Stimulated activated naive CD8-positive, alpha-beta T cell treated with anti-CD3 and anti-CD28 coated beads, Interleukin-15, Interleukin-2, amounts not matched to agents 100 U/mL and 50 U/mL, for 24 hours (primary cell): ENCODE measurements at regions not wholly inside any gene's neighbourhood (a gene's known extent, or its start where the extent isn't known, plus 50 kb on each side); places are given as distances from the start of the nearest gene placed in this dataset.
"Not testable (repeated sequence)": the region's sequence is repeated elsewhere in the genome, so short reads cannot be mapped to it uniquely, and the experiment has no call there.

Source experiments
- ATAC-seq: fragments of 150-1000 bp; cut with Tn5 transposase; one replicate; pipeline ENCODE4 v1.10.0; 2021
- DNase-seq: peaks from one replicate; pipeline ENCODE4 v3.0.0; 2021

DNA sequence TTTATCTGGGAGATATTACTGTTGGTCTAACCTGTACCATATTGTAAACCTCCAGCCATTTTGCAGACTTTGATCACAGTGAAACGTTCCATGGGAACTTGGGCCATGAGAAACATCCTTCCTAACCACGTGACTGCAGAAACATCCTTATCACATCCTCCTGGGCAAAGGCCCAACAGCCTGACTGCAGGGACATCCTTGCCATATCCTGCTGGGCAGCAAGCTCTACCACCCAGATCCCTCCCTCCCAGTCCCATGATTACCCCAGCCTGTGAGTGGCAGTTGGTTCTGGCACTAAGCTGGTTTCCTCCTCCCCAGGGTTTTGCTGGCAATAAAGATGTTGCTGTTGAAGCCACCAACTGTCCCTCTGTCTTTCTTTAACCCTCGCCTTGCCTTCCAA, 201.2 kb downstream of the POTEC start:
- not testable (repeated sequence) for ATAC-seq, DNase-seq

GRCh38 chr18:14336017-14336416, 203.8 kb upstream of the ZNF519 start:
- ATAC-seq, DNase-seq: not testable (repeated sequence)

DNA sequence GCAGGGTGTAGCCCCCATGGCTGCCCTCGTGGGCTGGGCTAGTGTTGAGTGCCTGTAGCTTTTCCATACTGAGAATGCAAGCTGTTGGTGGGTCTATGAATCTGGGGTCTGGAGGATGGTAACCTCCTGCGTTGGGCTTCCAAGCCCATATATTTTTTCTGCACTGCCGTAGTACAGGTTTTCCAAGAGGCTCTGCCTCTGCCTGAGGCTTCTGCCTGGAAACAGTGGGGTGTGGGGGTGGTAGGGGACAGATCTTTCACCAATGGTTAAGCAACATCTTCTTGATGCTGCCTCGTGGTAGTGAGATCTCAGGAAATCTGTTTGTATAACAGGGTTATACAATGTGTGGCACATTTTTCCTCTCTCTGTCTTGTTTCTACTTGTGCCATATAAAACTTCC, 189.0 kb upstream of the ZNF519 start:
- ATAC-seq, DNase-seq: not testable (repeated sequence)

DNA sequence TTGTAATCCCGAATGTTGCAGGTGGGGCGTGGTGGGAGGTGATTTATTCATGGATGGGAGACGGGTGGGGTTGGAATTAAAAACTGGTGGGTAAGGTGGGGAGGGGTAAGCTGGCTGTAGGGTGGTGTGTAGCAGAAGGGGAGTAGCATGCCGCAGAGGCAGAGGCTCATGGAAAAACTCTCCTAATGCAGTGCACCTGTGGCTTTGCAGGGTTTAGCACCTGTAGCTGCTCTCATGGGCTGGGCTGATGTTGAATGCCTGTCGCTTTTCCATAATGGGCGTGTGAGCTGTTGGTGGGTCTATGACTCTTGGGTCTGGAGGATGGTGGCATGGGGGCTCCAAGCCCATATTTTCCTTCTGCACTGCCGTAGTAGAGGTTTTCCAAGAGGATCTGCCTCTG, 169.0 kb upstream of the ZNF519 start:
- not testable (repeated sequence) for DNase-seq, ATAC-seq

GRCh38 chr18:14295081-14295480, 162.8 kb upstream of the ZNF519 start:
- ATAC-seq, result not testable (repeated sequence)

GRCh38 chr18:14285053-14285452, 152.8 kb upstream of the ZNF519 start:
- ATAC-seq, result no peak
- DNase-seq, result no peak

More at GRCh38 chr18:14295081-14295480, 162.8 kb upstream of the ZNF519 start:
- DNase-seq, result not testable (repeated sequence)

GRCh38 chr18:14275391-14275790, 143.2 kb upstream of the ZNF519 start:
- DNase-seq, ATAC-seq: not testable (repeated sequence)

DNA sequence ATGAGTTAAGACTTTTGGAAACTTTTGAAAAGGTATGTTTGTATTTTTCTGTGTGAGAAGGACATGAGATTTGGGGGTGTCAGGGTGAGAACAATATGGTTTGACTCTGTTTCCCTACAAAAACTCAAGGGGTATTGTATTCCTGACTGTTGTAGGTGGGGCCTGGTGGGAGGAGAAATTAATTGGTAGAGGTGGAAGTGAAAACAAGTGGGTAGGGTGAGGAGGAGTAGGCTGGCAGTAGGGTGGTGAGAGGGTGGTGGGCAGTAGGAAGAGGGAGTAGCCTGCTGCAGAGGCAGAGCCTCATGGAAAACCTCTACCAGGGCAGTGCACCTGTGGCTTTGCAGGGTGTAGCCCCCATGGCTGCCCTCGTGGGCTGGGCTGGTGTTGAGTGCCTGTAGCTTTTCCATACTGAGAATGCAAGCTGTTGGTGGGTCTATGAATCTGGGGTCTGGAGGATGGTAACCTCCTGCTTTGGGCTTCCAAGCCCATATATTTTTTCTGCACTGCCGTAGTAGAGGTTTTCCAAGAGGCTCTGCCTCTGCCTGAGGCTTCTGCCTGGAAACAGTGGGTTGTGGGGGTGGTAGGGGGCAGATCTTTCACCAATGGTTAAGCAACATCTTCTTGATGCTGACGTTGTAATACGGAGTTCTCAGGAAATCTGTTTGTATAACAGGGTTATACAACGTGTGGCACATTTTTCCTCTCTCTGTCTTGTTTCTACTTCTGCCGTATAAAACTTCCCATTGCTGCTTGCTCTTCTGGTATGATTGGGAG, 133.6 kb upstream of the ZNF519 start:
- DNase-seq, ATAC-seq: not testable (repeated sequence)

- not testable (repeated sequence) for ATAC-seq, DNase-seq
These were observed 130.6 kb upstream of the ZNF519 start for GRCh38 chr18:14262786-14263185.

DNA sequence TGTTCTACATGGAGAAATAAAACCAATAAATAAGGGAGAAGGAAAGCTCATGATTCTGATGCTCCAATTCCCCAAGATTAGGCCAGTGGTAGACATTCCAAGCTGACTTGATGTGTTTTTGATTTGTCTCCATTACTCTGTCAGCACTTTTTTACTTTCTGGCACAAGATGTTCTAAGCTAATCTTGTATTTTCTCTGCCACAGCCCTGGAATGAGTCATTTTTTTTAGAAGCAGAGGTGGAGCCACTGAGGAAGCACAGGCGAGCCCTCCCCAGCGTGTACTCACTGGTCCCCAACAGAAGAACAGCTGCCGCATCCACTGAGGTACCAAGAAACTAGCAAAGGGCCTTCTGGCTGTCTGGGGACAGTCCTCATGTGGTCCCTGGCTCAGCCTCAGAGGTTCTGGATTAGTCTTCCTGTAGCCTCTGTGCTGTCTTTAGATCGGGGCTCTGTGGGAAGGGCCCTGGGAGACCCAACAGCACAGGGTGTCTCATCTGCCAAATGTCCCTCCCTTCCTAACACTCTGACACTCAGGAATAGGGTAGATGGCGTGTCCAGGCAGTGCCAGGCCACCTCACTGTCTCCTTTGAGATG, 117.9 kb upstream of the ZNF519 start:
- DNase-seq, result not testable (repeated sequence)

GRCh38 chr18:14239224-14239623, 107.0 kb upstream of the ZNF519 start:
- DNase-seq, ATAC-seq: not testable (repeated sequence)

More for the DNA sequence above, 117.9 kb upstream of the ZNF519 start:
- not testable (repeated sequence) for ATAC-seq

GRCh38 chr18:14236356-14237048, 104.3 kb upstream of the ZNF519 start:
- not testable (repeated sequence) for ATAC-seq, DNase-seq

DNA sequence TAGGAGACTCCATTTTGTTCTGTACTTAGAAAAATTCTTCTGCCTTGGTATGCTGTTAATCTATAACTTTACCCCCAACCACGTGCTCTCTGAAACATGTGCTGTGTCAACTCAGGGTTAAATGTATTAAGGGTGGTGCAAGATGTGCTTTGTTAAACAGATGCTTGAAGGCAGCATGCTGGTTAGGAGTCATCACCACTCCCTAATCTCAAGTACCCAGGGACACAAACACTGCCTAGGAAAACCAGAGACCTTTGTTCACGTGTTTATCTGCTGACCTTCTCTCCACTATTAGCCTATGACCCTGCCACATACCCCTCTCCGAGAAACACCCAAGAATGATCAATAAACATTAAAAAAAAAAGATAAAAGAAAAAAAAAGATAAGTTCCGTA, 93.0 kb upstream of the ZNF519 start:
- ATAC-seq, result not testable (repeated sequence)

GRCh38 chr18:14224551-14225285, 92.5 kb upstream of the ZNF519 start:
- DNase-seq, ATAC-seq: not testable (repeated sequence)

More for the DNA sequence above, 93.0 kb upstream of the ZNF519 start:
- not testable (repeated sequence) for DNase-seq

GRCh38 chr18:14223919-14224318, 91.7 kb upstream of the ZNF519 start:
- DNase-seq, ATAC-seq: not testable (repeated sequence)

GRCh38 chr18:14223231-14223822, 91.1 kb upstream of the ZNF519 start:
- ATAC-seq, DNase-seq: not testable (repeated sequence)

GRCh38 chr18:14222354-14223221, 90.4 kb upstream of the ZNF519 start:
- DNase-seq, ATAC-seq: not testable (repeated sequence)

GRCh38 chr18:14221689-14222088, 89.5 kb upstream of the ZNF519 start:
- no peak for DNase-seq
- ATAC-seq, result no peak

GRCh38 chr18:14215952-14216351, 83.7 kb upstream of the ZNF519 start:
- ATAC-seq, DNase-seq: not testable (repeated sequence)

GRCh38 chr18:14203424-14203823, 71.2 kb upstream of the ZNF519 start:
- ATAC-seq, result not testable (repeated sequence)

More at GRCh38 chr18:14203424-14203823, 71.2 kb upstream of the ZNF519 start:
- not testable (repeated sequence) for DNase-seq
